SH-SY5Y (cell line): ENCODE measurements at regions not wholly inside any gene's neighbourhood (a gene's known extent, or its start where the extent isn't known, plus 50 kb on each side); places are given as distances from the start of the nearest gene placed in this dataset.

ENCODE experiments used
- GATA2 ChIP-seq: IDR thresholded peaks from 2 replicates; pipeline ENCODE4 v1.6.1; 2011; ENCODE audit warnings: mild to moderate bottlenecking, low read depth, low read length
- GATA3 ChIP-seq: IDR thresholded peaks from 2 replicates; pipeline ENCODE4 v1.6.1; 2011; ENCODE audit warnings: low read depth, mild to moderate bottlenecking, low read length, moderate library complexity

DNA sequence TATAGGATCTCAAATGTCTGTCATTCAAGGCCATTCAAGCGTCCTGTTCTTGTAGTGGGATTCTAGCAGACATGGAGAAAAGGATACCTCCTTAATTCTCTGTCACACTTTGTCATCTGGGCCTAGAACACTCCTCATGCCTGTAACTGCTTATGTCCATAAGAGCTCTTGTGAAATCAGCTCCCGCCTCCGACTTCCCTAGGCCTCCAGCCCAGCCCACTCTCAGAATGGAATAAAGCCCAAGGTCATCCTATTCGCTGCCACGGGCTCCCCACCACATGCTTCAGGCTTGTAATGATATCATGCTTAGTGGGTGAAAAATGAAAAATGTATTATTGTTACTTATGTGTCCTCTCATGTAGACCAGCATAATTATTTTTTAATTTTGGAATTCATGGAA lies 632.5 kb downstream of the ISL1 start:
- TF ChIP-seq GATA2 = no peak
- no peak for TF ChIP-seq GATA3
